ENCODE measurements at regions not wholly inside any gene's neighbourhood (a gene's known extent, or its start where the extent isn't known, plus 50 kb on each side); places are given as distances from the start of the nearest gene placed in this dataset.

DNA sequence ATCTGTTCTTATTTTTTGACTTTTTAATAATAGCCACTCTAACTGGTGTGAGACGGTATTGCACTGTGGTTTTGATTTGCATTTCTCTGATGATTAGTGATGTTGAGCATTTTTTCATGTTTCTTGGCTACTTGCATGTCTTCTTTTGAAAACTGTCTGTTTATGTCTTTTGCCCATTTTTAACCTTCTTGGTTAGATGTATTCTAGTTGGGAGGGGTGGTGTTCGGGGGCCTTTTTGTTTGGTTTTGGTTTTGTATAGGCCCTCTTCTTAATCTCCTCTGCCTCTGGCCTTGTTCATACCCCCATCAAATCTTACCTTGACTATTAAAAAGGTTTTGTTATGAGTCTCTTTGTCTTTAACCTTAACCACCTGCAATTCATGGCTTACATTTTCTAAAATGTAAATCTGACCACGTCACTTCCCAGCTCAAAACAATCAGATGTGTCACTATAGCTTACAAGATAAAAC, 107.8 kb upstream of the NR4A3 start:
- no peak overlapping the region for H2AFZ ChIP-seq (ENCODE audit: low read length)
- no peak overlapping the region for H2BK20ac ChIP-seq (ENCODE audit: low read depth, low read length, poor library complexity, severe bottlenecking)
- no peak overlapping the region for H2BK12ac ChIP-seq (ENCODE audit: insufficient read length, low read depth, low read length)
- no peak overlapping the region for H4K91ac ChIP-seq (ENCODE audit: insufficient read length, low read depth, low read length)
- H3K4me1 ChIP-seq (ENCODE audit: insufficient read depth, low read length), result no peaks in the 10 kb centered on the region
- no peak overlapping the region for H2BK15ac ChIP-seq (ENCODE audit: low read depth, low read length)
- no peak overlapping the region for H4K8ac ChIP-seq (replicated peaks; ENCODE audit: insufficient read length, low read depth, low read length)
- H4K5ac ChIP-seq (ENCODE audit: insufficient read length, low read depth, low read length), result no peak overlapping the region
- H3K27me3 ChIP-seq (ENCODE audit: insufficient read depth, low read length), result no peaks in the 10 kb centered on the region
- H3K27ac Mint-ChIP-seq, result no peak overlapping the region
- no peaks in the 10 kb centered on the region for H4K20me1 ChIP-seq (ENCODE audit: control insufficient read depth, insufficient read depth, insufficient read length)
- peaks cover 6% of the 10 kb centered on the region in 2 experiments for H3K4me1 Mint-ChIP-seq
- no peak overlapping the region for H3K9ac ChIP-seq (ENCODE audit: extremely low read depth, insufficient read length, low read length)
- no peak overlapping the region for H3K27ac ChIP-seq (ENCODE audit: insufficient read length, low read depth, low read length)
- no peaks in the 10 kb centered on the region for H3K79me2 ChIP-seq (ENCODE audit: insufficient read depth, low read length)
- H3K9me3 ChIP-seq (ENCODE audit: control insufficient read depth, low read depth, low read length), result no peaks in the 10 kb centered on the region
- H3K27me3 Mint-ChIP-seq (ENCODE audit: low read depth), result no peaks in the 10 kb centered on the region; the same call in 1 of the 2 replicates
- no peak overlapping the region for H2AK5ac ChIP-seq (ENCODE audit: insufficient read length, low read length)
- H3K56ac ChIP-seq (ENCODE audit: insufficient read length, low read depth, low read length), result no peak overlapping the region
- TF ChIP-seq CTCF (conservative IDR thresholded peaks at IDR 0.05), result no peak
- no peak overlapping the region for H2BK5ac ChIP-seq (ENCODE audit: insufficient read length, low read length)
- H3K4me2 ChIP-seq (ENCODE audit: insufficient read depth, insufficient read length, low read length), result no peak overlapping the region
- H3K4me3 Mint-ChIP-seq, result no peak overlapping the region
- H3K23me2 ChIP-seq (ENCODE audit: insufficient read length, low read depth, low read length, poor library complexity, severe bottlenecking), result no peaks in the 10 kb centered on the region
- H3T11ph ChIP-seq (ENCODE audit: low read length), result no peak overlapping the region
- H2BK120ac ChIP-seq (ENCODE audit: low read depth, low read length, poor library complexity, severe bottlenecking), result no peak overlapping the region
- H3K36me3 Mint-ChIP-seq (ENCODE audit: insufficient read depth in 1 of 3, low read depth in 3 of 3), result no peaks in the 10 kb centered on the region; a peak in 1 of 7 replicates
- DNase-seq, result no peak
- H3K14ac ChIP-seq (ENCODE audit: insufficient read depth, low read length), result no peak overlapping the region
- H3K23ac ChIP-seq (ENCODE audit: insufficient read length, low read depth, low read length), result no peak overlapping the region
- H3K18ac ChIP-seq (ENCODE audit: insufficient read length, low read depth, low read length), result no peak overlapping the region
- H3K79me1 ChIP-seq (ENCODE audit: insufficient read depth, low read depth, low read length, poor library complexity, severe bottlenecking), result no peaks in the 10 kb centered on the region
- WGBS (ENCODE audit: extremely low coverage, insufficient read length, low lambda C conversion rate), result no CpG with 5 or more reads among the region's 3 CpGs
- no peaks in the 10 kb centered on the region for H3K9me3 Mint-ChIP-seq
- H3K4ac ChIP-seq (ENCODE audit: low read depth, low read length), result no peak overlapping the region
